Neural cell (in vitro differentiated cells): ENCODE measurements at regions not wholly inside any gene's neighbourhood (a gene's known extent, or its start where the extent isn't known, plus 50 kb on each side); places are given as distances from the start of the nearest gene placed in this dataset.

Source experiments
- CTCF ChIP-seq: fragments of 450-650 bp; IDR thresholded peaks from 2 replicates; pipeline ENCODE4 v1.5.1; 2014; ENCODE audit warnings: antibody characterized with exemption, mild to moderate bottlenecking, moderate library complexity; ENCODE audit not compliant: poor library complexity, severe bottlenecking
- EP300 ChIP-seq: fragments of 450-650 bp; conservative IDR thresholded peaks from 2 replicates; pipeline ENCODE4 v1.6.1; 2014; ENCODE audit warnings: antibody characterized with exemption, mild to moderate bottlenecking, moderate library complexity; ENCODE audit not compliant: poor library complexity, severe bottlenecking
- EZH2 ChIP-seq: fragments of 200-600, 300-800 bp; shearing (Covaris generic), sonication (generic); IDR thresholded peaks from 2 replicates; pipeline ENCODE4 v1.6.1; 2014; ENCODE audit warnings: antibody characterized with exemption, low read length, borderline replicate concordance, mild to moderate bottlenecking; ENCODE audit not compliant: insufficient read depth, poor library complexity, severe bottlenecking
- POLR2AphosphoS5 ChIP-seq: IDR thresholded peaks from 2 replicates; pipeline ENCODE4 v1.6.1; 2012
- SMC3 ChIP-seq: fragments of 450-650 bp; conservative IDR thresholded peaks from 2 replicates; pipeline ENCODE4 v1.6.1; 2014; ENCODE audit warnings: antibody characterized with exemption, mild to moderate bottlenecking, moderate library complexity; ENCODE audit not compliant: poor library complexity

DNA sequence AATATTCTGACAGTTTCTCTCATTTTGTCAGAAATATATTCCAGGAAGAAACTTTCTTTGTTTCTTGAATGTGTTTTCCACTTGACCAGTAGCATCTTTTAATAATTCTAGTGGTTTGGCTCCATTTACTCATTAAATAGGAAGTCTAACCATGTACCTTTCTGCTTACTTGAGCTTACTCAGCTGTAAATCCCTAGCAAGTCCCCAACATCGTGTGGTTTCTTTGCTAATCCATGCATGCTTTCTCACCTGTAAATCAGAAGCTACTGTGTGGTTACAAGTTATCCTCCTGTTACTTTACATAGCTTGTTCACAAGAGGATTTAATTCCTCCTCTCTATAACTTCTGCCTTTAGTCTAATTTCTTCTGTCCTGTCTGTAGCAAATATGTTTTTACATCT lies 227.7 kb downstream of the FSCB start:
- TF ChIP-seq EP300 (no peak), EZH2 (no peak), CTCF (no peak), SMC3 (no peak), POLR2AphosphoS5 (no peak)
